SKM-1 treated with dmso at 0.1 percent for 144 hours (cell line): ENCODE measurements at regions not wholly inside any gene's neighbourhood (a gene's known extent, or its start where the extent isn't known, plus 50 kb on each side); places are given as distances from the start of the nearest gene placed in this dataset.

ENCODE experiments used
- DNase-seq: peaks from one replicate; lab custom pipeline; 2025; ENCODE audit not compliant: unreplicated experiment; lab: John Stamatoyannopoulos, UW

DNA sequence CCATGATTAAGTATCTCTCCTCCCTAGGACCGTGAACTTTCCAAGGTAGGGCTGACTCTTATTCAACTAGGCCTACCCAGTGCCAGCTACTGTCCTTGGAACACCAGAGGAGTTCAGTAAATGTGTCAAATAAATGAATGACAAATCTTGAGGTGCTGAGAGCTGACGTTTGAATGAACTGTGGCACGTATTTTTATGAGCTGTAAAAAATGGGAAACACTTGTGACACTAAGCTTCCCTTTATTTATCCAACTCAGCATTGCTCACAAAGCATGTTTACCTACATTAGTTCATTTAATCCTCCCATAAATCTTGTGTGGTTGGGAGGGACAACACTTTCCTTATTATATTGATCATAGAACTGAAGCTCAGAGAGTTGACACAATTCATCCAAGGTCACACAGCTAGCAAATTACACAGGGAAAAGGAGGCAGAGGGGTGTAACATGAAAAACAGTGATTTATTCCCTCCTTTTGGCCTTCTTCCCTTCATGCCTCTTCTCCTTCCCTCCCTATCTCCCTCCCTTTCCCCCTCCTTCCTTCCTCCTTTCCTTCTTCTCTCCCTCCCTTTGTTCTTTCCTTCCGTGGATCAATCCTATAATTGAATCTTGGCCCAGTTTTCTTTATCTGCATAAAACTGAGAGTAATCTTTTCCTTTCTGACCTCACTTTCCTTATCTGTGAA lies 412.6 kb downstream of the DMRT2 start:
- no peak for DNase-seq

DNA sequence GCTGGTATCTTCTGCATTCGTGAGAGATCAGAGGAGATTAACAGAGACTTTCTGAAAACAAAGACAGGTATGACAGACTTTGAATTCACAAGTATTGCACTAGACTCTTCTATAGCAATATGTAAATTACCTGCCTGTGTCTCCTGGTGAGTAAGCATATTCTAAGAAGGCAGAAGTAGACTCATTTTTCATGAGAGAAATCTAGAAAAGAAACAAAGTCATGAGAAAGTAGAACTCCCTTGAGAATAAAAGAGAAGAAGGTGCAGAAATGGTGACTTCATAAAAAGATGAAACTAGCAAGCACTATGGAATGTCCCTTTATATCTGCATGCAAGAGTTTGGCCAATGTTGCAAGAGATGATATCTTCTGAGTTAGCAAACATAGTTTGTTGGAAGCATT lies 419.8 kb downstream of the DMRT2 start:
- DNase-seq = no peak

DNA sequence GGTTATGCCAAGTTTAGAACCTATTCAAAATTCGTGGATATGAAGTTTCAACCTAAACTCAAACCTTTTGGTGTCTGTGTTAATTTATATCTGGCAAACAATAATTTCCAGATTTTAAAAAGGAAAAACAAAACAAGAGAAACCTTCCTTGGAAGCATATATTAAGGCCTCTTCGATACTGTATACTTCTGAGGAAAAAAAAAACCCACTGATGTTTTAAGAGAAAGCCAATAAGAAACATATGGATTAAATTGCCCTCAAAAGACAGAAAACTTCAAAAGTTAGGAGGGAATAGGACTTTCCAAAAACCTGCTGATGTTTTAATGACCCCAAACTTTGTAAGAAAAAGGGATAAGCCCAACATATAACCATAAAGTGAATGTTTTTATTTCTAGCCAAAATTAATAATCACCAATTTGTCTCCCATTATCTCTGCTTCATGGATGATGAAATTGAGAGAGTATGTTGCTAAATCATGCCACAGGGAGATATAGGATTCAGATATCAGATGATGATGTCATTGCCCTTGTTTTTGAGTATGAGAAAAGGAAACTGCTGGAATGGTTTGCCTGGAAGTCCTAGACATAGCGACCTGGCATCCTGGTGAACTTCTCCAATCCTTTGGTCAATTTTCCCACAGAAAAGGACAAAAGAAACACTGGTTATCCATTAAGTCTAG lies 423.9 kb downstream of the DMRT2 start:
- DNase-seq = no peak

DNA sequence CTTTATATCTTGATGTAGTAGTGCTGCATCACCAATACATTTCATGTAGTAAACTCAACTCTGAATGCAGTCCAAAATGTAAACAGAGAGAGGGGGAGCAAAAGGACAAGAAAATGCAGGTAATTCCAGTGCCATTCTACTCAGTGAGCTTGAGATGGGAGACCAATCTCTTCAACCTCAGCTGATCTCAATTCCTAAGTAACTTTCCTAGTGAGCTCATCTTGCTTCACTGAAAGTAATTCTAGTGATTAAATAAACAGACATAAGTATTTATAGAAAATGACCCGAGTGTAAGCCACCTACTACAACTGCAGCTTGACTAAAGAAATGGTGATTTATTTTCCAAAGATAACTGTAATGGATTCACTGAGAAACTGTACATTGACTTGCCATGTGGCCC lies 424.5 kb downstream of the DMRT2 start:
- no peak for DNase-seq

DNA sequence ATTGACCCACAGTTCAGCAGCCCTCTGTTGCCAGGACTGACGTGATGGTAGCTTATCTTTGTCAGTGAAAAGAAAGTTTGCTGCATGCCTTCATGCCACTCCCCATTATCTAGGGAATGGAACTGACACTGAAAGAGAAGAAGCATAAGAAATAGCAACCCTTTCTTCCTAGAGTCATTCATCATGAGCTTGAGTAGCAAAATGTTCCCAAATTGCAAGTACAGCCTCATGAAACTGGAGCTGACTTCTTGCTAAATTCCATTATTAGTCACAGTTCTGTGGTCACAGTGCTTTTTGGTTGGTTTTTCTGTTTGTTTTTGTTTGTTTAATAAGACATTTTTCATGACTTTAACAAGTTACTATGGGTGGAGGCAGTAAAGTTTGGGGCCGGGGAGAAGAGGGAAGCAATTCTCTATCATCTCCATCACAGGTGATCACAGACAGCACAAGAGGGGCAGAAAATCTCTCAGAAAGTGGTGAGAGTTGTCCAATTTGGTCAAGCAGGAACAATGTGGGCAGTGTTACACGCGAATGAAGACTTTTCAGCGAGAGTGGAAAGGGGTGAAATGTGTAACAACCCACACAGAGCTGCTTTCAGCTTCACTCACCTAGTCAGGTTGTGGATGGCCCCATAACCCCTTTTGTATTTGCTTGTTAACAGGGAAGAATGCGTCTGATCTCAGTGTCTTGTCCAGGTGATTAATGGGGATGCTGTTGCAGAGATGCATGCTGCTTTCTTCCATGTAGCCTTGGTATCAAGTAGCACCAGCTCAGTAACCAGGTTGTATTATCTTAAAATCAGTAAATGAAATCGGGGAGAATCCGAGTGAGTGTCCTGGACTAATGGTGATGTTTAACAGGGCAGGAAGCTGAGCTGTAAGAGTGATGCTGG lies 440.4 kb downstream of the DMRT2 start:
- DNase-seq = no peak

DNA sequence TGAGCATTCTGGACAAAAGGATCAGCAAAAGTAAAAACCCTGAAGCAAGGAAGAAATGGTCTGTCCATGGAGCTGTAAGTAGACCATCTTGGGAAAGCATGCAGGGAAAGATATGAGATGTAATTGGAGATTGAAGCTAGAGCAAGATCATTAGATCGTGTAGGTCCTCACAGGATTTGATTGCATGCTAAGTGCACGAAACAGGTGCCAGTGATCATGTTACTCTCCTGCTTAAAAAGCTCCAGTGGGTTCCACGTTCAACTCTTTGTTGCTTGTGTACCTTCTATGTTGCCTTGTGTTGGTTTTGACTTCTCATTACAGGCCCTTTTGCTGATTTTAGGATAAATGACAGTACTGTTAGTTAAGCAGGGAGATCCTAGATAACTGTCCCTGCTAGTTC lies 442.0 kb downstream of the DMRT2 start:
- DNase-seq = no peak

DNA sequence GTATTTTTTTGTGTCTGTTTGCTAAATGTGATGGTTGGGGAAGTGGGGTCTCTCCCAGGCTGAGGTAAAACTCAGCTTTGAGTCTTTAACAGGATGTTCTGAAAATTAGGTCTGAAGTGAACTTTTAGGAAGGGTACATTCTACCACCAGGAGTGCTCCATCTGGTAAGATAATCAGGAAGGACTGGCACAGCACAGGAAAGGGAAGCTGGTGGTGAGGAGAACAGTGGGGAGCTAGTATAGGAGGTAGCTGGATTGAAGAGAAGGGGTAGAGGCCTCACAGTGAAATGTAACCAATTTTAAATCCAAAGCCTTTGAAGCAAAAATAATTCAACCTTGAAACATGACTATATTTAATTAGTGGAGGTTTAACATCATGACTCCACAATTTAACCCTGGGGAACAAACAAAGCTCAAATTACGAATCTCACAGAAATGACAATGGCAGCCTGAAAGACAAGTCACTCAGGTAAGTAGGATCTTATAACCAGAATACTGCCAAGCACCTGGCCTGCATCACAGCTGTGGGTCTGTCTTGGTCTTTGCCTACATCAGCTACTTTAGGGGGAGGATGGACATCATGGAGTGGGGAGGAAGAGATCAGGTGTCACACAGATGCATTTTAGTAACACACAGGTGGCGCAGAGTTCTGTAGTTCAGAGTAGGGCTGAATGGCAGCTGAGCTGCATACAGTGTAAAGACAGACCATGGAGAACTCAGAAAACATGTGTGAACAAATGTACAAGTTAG lies 445.3 kb downstream of the DMRT2 start:
- DNase-seq = no peak

DNA sequence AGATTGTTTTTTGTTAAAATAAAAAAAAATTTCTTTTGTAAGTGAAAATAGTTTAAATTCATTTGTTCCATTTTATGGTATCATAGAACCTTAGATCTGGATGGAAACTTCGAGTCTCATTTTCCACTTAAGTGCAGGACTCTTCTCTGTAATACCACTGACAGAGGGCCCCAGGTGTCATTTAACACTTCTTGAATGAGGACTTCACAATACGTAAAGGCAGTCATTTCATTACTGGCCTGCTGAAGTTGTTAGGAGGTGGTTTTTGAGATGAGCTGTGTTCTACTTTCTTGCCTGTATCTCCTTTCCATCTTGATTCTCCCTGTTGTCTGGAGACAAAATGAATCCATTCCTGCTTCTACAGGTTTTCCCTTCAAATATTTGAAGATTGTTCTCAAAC lies 455.3 kb downstream of the DMRT2 start:
- DNase-seq = no peak

DNA sequence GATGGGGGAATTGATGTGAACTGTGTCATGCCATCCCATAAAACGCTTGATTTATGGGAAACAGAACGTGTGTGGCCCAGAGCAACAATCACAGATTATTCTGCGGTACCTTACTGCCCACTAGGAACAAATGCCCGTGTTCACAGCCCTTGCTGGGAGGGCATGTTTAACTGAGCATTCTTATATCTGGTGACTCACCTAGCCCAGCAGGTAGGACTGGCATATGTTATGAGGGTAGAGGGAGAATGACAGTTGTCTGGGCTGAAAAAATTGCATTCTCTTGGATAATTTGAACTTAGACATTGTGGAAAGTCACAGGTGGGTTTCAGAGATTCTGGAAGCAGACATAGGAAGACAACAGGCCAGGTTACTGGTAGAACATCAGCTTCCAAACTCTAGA lies 460.6 kb downstream of the DMRT2 start:
- no peak for DNase-seq

DNA sequence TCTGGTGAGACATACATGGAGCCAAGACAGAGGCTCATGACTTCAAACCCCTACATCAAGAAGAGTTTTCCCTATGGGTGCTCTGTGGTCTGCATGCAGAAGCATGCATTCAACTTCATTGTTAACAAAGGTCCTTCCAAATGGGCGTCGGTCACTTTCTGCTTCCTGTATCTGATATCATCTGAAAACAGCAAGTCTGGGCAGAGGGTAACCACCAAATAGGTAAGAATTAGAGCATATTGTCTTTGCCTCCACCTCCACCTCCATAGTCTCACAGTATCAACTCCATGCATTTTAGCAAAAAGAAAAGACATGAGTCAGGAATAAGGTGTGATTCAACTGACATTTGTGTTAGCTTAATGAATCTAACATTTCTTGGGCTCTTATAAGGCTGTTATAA lies 462.9 kb downstream of the DMRT2 start:
- no peak for DNase-seq

DNA sequence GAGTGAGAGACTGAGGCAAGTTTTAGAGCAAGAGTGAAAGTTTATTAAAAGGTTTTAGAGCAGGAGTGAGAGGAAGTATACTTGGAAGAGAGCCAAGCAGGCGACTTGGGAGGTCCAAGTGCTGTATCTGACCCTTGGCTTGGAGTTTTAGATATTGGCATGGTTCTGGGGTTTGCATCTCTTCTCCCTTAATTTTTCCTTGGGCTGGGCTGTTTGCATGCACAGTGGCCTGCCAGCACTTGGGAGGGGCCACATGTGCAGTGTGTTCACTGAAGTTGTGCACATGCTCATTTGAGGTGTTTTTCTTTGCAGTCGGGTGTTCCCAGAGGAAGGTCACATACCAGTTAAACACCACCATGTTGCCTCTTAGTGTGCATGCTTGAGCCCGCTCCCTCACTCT lies 464.1 kb downstream of the DMRT2 start:
- DNase-seq = no peak

DNA sequence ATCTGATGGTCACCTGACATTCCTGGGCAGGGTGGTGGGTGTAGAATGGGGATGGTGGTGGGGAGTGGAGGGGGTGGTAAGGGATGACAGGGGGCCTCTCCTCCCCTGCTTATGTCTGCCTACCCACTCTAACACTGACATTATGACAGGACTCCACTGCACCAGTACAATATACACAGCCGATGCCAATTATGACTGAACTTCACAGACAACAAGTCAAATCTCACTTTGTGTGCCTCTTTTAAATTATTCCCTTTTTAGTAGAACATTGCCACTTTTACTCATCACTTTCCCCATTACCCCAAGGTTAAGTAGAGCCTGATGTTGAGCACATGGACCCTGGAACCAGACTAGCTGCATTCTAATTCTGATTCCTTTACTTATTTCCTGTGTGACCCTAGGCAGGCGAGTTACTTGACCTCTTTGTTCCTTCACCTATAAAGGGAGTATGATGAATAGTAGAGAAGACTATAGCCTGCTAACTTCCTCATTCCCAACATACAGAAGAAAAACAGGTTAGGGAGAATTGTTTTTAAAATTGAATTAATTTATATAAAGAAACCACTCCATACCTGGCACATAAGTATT lies 464.7 kb downstream of the DMRT2 start:
- DNase-seq = no peak

DNA sequence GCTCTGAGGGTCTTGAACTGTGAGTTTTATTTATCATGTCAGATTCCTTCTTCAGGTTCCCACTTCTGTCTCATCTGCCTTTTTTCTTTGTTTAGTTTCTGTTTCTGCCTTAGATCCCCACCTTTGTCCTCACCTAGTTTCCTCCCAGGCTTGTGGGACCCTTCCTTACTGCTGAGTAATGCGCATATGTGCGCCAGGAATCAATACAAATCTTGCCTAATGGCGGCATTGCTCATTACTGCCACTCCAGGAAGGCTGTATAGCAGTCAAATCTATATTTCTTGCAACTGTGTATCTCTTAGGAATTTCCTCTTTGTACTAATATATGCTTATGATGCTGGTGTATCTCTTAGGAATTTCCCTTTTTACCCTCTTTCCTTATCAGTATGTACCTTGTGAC lies 465.4 kb downstream of the DMRT2 start:
- no peak for DNase-seq

DNA sequence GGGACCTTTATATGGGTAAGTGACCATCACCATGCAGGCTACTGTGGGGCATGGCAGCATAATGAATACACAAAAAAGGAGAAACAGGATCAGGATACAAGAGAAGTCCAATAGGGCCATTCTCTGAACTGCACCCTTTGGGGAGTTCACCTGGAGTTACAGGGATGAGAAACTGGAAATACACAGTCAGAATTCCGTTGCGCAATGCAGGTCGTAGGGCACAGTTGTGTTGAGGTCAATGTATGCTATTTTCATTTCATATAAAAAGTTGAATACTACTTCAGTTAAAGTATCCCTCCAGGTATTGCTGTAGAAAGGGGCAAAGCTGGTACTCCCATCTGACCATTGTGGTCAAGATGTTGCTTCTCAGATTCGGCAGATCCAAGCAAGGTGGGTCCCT lies 471.4 kb downstream of the DMRT2 start:
- no peak for DNase-seq

DNA sequence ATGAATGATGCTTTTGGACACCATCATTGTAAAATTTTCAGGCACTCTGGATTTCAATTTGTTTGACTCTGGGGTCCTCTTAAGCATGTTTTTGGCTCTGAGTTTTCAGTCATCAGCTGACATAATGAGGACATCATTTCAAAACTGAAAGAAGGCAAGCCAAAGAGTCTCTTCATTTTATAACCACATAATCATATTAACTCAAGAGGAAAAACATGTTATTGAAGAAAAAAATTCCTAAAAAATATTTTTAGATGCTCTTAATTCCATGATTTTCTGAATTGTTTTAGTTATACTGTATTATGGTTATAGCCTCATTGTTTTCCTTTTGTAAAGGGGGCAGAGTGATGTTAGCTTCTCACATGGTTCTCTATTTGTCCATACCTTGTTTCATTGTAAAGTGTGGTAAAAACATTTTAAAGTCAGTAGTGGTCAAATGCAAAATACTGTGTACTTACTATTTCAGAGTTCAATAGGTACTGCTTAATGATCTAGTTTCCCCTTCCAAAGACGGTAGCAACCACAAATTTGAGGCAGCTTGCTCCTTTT lies 472.1 kb downstream of the DMRT2 start:
- DNase-seq = no peak

DNA sequence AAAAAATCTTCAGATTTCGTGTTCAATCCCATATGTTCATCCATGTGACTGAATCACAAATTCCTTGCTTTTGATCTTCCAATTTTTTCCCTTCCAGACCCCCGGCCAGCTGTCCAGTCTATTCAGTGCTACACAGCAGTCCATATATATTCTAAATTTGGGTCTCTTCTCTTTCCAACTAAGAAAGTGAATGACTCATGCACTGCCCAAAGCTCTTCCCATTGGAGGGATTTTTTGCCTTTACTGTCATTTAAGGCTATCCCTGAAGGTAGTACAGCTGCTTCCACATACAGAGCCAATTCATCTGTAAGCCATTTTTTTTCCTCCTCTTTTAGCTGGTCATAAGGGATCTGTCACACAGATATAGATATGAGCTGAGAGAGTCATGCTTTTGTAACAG lies 478.3 kb downstream of the DMRT2 start:
- DNase-seq = no peak

DNA sequence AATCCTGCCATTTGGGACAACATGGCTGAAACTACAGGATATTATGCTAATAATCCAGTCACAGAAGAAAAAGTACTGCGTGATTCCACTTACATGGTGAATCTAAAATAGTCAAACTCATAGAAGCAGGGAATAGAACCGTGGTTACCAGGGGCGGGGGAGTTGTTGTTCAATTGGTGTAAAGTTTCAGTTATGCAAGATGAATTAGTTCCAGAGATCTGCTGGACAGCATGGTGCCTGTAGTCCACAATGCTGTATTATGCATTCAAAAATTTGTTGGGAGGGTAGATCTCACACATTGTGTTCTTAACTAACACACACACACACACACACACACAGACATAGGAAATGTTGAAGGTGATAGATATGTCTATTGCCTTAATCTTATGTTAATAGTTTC lies 480.5 kb downstream of the DMRT2 start:
- no peak for DNase-seq

DNA sequence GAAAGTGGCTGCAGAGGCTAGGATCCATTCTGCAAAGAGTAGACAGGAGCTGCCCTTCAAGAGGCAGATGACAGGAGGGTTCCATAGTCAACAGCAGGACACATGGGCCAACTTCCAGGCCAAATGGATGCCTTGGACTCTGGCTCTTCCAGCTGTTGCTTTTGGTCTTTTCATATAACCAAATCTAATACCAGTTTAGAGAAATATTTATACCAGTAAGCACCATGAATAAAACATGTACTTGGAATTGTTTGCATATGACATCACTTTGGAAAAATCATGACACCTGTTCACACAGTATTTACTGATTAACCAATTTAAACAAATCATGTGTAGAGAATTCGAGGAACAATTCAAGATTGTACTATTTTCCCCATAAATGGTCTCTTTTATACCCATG lies 481.3 kb downstream of the DMRT2 start:
- DNase-seq = no peak

DNA sequence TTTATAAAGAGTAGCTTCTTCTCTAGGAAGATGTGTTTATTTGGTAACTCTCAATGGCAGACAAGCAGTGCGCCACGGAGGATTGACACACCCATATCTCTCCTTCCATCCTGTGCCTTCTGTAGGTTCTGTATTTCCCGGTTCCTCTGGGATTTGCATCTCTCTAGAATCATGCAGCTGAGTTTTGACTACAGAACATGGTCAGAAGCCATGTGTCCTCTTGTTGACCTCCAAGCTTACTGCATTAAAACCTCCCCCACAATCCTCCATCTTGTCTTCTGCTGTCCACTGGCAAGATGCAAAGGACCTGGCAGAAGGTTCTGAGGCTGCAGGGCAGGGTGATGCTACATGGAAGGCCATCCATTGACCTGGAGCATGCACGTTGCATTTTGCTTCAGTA lies 482.0 kb downstream of the DMRT2 start:
- no peak for DNase-seq

DNA sequence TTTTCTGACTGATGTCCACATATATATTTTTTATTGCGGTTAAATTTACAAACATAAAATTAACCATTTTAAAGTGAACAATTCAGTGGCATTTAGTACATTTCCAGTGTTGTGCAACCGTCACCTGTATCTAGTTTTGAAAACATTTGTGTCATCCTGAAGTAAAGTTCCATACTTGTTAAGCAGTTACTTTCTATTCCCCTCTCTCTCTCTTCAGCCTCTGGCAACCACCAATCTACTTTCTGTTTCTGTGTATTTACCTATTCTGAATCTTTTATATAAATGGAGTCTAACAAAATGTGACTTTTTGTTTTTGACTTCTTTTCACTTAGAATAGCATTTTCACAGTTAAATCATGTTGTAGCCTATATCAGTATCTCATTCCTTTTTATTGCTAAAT lies 480.1 kb upstream of the SMARCA2 start:
- no peak for DNase-seq

DNA sequence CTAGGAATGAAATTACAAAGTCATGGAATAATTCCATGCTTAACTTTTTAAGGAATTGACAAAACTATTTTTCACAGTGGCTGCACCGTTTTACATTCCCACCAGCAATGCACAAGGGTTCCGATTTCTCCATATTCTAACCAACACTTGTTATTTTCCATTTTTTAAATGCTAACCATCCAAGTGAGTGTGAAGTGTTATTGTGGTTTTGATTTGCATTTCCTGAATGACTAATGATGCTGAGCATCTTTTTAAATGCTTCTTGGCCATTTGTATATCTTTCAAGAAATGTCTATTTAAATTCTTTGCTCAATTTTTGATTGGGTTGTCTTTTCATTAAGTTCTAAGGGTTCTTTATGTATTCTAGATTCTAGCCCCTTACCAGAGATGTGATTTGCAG lies 479.5 kb upstream of the SMARCA2 start:
- DNase-seq = no peak
